Limb (tissue), 2 donors: ENCODE measurements at regions not wholly inside any gene's neighbourhood (a gene's known extent, or its start where the extent isn't known, plus 50 kb on each side); places are given as distances from the start of the nearest gene placed in this dataset.
"Not testable (repeated sequence)": the region's sequence is repeated elsewhere in the genome, so short reads cannot be mapped to it uniquely, and the experiment has no call there.

Experiments
- DNase-seq, 2 donors: peaks; one replicate each; pipeline ENCODE4 v3.0.0-alpha.2; 2016; ENCODE audit errors: extremely low spot score in 2 of 2

DNA sequence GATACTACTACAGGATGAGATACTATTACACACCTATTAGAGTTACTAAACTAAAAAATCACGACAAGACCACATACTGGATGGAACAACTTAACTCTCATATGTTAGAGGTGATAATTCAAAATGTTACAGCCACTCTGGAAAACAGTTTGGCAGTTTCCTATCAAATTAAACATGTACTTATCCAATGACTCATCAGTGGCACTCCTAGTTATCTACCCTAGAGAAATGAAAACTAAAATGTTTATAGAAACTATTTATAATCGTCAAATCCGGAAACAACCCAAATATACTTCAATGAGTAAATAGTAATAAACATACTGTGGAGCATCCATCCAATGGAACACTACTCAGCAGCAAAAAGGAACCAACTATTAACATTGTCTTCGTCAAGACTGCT, 137.0 kb upstream of the RBBP8 start:
- no peak for DNase-seq

DNA sequence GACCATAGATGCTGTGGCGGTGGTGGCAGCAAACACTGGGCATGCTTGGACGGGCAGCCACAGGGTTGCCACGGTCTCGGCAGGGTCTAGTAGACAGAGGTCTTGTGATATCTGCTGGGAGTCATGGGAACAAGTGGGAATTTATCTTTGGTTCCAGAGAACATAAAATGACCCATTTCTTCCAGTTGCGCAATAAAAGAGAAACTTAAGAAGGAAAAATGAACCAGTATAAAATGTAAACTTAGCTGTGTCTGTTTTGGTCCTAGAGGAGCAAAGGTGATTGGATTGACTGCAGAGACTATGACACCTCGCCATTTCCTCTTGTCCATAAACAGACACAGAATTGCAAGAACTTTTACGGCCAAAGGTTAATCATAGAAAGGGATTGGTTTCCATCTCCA, 132.6 kb upstream of the RBBP8 start:
- no peak for DNase-seq

DNA sequence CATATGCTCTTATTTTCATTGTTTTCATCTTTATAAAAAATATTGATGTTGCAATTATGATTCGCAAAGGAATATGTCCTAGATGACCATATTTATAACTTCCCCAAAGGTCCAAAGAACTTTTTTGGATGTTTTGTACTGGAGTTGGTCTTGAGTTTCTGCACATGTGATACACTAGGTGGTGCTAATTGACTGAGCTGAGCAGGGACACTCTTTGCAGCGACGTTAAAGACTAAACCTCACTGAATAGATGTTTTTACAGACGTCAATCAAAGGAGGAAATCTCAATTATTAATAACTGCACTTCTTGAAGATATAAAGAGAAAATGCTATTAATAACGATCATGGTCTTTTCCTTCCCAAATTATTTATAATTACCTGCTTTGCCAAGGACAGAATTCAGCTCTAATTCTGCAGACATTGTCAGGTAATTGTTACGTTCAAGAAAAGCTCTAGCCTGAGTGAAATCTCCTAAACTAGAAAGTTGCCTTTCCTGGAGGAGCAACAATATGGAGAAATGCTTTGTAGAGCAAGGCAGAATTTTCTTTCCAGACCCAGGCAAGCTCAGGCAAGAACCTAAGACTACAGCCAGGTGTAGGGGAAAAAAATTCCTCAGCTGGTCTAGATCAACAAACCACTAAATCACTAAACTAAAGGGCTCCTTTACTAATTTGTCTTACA, 119.3 kb upstream of the RBBP8 start:
- DNase-seq, result peak in 1 of 2 donors; percentile 49

DNA sequence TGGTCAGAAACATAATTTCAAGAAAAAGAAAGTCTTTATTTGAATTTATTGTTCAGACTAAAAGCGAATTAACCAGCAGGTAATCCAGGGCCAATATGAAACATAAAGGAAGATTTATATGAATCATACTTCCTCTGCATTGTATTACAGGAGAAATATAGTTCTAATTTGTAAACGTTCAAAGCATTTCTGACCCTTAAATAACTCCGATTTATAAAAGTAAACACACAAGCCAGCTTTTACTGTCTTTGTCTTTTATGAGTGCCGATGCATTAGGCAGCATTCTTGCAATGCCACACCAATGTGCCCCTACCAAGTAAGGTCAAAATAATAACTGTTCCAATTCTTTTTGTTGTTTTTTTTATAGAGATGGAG, 118.8 kb upstream of the RBBP8 start:
- no peak for DNase-seq

DNA sequence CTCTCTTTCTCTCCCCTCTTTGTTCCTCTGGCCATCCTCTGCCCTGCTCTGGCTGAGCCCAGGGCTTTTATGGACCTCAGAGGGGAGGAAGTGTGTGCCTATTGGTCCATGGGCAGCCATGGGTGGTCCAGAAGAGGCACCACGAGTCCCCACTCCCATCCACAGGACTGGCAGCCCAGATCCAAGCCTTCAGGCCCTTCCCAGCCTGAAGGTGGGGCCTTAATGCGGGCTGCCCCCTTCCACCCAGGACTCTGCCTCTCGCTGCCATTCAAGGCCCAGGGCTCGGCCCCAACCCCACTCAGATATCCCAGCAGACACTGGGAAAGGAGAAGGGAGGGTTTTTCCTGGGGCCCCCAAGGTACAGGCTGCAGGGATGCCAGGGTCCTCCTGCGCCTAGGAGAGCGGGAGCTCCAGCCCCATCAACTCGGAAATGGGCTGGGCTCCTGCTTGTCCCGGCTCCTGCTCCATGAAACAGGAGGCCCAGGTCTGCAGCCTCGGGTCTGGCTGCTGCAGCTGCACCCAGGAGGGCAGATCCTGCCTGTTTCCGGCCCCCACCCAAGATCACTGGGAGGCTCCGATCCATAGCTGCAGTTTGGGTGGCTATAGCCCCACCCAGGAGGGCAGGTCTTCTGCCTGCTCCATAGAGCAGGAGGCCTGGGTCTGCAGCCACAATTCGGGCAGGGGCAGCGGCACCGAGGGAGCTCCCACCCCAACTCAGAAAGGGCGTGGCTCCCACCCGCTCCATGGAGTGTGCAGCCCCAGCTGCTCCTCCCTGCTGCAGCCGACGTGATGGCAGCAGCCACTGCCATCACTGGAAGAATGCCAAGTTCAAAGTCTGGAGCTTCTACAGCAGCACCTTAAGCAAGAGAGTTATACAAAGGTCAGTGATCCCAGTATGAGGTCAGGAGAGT, 116.6 kb upstream of the RBBP8 start:
- DNase-seq, result no peak

DNA sequence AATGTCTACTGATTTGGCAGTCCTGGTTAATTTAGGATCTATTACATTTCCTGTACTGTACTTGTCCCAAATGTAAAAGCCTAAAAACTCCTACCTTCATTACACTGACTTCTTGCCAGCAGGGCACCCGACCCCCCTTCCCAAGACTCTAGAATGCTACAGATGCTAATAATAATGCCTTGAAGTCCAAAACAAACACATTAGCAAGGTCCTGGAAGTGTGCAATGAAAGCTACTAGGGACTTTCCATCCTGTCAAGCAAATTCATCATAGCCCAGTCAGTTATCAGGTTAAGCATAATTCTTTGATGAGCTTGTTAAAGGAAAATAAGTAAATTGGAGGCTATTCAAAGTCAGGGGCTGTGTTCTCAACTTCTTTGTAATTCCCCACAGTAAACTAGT, 115.3 kb upstream of the RBBP8 start:
- no peak for DNase-seq

DNA sequence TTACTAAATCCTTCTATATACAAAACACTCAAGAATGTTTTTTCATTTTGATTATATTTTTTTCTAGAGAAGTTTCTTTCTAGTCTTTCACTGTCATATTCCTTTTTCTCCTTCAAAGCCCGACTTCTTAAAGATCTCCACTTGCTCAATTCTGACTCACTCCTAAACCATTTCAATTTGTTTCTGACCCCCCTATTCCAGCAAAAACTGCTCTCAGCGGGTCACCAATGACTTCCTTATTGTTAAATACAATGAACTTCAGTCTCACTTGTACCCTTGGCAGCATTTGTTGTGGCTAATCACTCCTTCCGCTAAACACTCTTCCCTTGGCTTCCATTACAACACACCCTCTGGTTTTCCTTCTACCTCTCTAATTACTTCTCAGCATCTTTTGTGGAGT, 111.1 kb upstream of the RBBP8 start:
- DNase-seq, result no peak

DNA sequence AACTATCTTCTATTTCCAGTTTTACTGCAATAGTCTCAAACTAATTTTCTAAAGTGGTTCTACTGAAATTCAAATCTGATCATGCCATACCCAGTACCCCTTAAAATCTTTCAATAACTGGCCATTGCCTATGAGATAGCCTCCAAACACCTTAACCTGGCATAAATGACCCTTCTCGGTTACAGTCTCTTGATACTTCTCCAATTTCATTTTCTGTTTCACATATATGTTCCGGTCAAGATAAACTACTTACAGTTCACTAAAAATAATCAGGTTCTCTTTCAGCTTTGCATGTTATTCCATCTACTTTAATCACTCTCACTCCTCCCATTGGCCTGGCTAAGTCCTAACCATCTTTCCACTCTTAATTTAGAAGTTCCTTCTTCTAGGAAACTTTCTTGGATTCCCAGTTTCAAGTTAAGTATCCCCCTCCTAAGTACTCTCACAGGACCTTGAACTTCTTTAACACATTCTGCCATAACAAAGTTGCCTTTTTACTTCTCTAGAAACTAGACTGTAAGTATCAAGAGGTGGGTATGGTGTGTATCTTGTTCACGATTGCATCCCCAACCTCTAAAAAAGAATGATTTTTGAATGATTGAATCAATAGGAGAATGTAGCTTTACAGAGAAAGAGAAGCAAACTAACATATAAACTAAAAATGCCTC, 110.2 kb upstream of the RBBP8 start:
- no peak for DNase-seq

DNA sequence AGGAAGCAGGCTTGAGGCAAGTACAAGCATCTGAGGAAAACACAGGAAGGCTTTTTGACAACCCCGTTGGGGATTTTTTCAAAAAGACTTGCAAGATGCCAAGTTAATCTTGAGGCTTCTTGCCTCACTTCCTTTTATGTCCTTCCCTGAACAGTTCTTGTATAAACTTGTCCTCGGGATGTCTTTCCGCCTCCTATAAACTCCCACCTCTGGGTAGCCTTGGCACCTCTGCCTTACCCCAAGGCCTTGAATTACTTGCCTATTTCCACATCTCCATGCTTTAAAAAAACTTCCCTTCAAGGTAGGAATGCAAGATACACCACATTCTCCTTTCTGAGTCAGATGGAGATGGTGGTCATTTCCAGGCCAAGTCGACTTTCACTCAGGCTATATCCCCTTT, 106.4 kb upstream of the RBBP8 start:
- no peak for DNase-seq

DNA sequence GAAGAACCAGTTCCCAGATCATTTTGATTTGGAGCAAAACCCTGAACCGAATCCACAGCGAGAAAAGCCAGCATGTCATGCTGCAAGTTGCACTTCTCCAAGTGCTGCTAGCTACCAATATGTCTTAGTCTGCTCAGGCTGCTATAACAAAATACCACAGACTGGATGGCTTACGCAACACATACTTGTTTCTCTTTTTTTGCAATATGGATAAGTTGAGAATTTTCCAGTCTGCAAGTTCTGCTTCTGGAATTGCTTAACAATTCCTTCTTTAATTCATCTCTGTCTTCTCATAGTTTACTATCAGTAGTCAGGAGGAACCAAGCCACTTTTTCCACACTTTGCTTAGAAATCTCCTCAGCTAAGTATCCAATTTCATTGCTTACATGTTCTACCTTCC, 105.9 kb upstream of the RBBP8 start:
- DNase-seq, result no peak

DNA sequence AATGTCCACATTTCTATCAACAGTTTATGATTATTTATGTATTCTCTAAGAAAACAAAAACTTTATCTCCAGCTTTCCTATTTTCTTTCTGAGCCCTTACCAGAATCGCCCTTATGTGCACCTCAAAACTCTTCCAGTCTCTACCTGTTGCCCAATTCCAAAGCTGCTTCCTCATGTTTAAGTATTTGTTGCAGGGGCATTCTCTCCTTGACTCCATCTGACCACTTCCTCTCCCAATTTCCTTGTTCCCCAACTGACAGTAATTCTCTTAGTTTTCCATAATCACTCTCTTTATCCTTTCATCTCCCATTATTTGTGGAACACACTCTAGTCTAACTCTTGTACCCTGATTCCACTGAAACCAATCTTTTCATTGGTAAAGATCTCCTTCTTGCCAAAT, 105.4 kb upstream of the RBBP8 start:
- no peak for DNase-seq

DNA sequence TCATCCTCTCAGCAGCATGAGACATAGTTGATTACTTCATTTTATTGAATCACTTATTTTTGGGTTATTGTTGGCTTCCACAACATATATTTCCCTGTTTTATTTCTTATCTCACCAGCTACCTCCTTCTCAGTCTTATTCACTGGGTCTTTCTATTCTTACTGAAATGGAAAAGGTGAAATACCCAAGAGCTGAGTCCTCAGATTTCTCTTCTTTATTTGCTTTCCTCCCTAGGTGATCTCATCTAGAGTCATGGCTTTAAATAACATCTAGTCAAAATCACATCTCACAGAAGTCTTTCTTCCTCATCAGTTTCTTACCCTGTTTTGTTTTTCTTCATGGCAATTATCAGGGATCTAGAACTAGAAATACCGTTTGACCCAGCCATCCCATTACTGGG, 105.0 kb upstream of the RBBP8 start:
- no peak for DNase-seq

DNA sequence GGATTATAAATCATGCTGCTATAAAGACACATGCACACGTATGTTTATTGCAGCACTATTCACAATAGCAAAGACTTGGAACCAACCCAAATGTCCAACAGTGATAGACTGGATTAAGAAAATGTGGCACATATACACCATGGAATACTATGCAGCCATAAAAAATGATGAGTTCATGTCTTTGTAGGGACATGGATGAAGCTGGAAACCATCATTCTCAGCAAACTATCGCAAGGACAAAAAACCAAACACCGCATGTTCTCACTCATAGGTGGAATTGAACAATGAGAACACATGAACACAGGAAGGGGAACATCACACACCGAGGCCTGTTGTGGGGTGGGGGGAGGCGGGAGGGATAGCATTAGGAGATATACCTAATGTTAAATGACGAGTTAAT, 104.5 kb upstream of the RBBP8 start:
- not testable (repeated sequence) for DNase-seq

DNA sequence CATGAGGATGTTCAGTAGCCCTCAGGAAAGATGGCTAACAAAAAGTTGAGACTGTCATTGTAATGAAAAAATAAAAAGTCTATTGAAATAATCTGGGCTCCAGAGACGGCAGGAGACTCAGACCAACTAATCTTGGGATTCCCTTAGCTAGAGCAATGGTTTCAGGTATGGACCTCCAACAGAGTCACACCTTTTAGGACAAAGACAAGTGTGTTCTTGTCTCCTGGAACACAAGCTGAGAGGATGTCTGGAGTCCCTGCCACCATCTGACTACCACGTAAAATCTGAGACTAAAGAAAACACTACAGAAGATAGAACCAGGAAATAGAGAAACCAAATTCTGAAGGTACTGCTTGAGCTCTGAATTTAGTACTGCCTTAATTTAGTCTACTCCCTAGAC, 103.3 kb upstream of the RBBP8 start:
- DNase-seq, result no peak

DNA sequence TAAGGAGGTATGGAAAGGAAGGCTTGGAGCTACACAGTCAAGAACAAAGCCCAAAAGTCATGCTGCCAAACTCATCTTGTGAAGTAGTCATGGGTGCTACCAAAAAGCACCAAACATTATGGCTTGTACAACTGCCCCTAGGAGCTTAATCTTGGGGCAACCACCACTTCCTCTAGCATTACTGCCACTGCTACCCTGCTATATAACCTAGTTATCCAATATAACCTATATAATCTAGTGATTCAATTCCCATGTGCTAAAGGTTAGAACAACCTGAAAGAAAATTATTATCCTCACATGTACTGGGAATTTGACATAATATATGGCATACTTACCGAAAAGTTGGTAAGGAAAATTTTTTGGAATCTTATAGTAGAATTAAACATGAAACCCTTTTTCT, 102.6 kb upstream of the RBBP8 start:
- DNase-seq, result no peak

DNA sequence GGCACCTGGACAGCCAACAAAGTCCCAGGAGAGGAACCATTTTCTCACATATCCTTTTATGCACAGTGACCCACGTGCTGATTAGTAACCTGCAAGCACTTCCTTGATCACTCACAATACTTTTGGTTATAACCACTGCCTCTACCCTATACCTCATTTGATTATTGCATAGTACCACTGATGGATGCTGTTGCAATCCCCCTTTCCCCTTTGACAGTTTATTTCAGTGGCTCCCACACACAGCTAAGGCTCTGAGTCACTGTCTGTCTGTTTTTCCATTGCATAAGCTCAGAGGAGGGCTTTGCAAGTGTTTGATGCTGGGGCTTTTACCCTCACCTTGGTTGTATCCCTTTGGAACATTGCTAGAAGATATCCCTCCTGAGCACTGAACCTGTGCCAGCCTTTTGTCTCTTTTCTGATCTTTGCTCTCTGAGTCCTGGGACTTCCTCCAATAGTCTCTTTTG, 101.7 kb upstream of the RBBP8 start:
- DNase-seq, result no peak

DNA sequence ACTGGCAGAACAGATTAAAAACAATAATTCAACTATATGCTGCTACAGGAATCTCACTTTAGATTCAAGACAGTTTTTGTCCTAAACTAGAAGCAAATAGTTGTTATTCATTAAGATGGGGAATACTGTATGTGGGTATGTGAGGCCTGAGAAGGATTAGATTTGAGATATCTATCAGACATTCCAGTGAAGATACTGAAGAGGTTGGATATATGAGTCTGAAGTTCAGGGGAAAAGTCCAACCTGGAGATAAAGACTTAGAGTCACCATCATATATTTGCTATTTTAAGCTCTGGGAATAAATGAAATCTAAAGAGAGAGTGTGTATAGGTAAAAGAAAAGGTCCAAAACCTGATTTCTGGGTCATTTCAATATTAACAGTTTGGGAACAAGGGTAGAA, 96.2 kb upstream of the RBBP8 start:
- no peak for DNase-seq

DNA sequence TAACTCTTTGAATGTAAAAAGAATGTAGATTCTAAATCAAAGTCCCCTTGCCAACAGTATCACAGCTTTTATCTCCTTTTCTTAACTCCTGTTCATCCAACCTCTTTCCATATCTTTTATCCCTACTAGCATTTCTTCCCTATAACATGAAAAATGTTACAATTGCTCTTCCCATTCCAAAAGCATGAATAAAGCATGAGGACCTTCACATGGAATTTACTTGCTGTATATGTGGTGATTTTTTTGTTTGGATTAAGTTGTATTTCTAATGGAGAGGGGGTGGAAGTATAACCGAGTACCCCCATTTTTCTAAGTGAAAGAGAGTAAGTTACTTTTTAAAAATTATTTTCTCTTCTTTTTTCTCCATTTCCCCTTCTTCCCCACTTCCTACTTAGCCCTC, 94.9 kb upstream of the RBBP8 start:
- DNase-seq, result no peak

DNA sequence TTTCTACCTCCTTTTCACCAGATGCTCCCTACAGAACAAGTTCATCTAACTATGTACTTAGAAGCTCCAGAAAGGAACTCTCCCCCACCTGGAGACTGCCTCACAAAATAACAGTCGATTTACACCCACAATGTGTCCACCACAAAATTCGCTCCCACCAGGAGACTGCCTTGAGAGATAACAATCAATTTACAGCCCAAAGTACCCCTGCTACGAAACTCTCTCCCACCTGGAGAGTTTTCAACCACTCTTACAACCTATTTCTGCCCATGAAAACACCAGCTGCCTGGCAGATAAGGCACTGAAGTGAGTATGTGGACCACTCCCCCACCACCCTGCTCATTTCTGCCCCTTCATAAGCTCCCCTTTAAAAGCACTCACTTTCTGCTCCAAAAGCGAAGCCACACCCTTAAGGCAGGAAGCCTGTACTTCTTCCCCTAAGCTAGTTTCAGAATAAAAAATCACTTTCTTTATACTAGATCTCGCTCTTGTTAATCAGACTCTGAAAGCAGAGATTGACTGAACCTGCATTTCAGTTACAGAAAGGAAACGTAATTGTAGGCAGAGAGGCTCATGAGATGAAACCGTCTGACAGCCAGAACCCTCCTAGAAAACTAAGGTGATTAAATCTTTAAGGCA, 94.4 kb upstream of the RBBP8 start:
- DNase-seq, result no peak

DNA sequence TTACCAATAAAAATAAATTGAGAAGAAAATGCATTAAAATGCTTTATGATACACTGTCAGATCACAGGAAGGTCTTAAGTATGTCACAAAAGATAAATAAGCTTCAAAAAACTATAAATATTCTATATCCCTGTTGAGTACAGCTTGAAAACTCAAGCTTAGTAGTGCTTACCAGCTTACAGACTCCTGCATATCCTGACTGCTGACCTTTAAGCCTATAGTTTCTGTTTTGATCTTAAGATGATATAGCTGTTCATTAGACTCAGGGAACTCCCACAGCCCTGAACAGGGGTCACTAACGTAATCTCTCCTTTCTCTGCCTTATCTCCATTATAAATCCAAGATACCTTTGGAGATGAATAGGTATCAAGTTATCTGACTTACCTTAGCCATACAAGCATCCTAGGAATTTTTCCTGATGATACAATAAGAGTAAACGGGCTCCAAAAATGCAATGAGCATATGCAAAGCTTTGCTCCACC, 93.7 kb upstream of the RBBP8 start:
- no peak for DNase-seq

DNA sequence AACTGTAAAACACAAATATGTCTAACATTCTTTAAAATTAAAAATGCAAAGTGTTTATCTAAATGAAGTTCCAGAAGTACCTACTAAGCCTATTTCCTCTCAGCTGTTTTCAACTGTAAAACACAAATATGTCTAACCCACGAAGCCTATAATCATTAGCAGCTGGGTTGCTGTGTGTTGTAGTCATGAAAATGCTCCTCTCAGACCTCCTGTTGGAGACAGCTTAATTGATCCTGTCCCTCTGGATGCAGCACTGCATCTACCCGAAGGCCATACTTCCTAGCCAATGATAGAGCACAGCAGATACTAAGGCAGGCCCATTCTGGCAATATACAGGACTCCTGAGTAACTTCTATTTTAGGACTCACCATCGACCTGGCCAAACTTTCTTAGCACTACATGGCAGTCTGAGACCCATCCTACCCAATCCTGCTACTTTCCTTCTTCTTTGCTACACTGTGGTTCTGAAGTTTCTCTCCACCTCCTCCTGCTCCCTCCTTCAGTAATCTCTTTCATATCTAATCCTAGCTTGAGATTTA, 92.5 kb upstream of the RBBP8 start:
- DNase-seq, result no peak

DNA sequence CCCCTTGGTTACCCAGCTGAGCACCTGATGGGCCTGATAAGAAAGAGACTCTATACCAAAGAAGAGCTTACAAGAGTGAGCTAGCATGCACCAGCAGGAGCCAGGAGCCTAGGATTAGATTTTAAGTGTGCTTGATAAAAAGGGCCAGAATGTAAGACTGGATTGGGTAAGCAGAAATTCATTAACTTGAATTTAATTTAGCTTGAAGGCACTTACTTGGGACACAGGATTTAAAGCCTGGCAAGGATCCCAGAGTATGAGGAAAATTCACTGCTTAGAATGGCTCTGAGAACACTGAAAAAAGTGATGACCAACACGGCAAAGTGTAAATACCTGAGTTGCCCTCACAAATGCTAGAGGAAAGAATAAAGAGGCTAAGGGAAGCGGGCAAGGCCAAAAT, 91.3 kb upstream of the RBBP8 start:
- DNase-seq, result no peak
